A549 (cell line): ENCODE measurements at regions not wholly inside any gene's neighbourhood (a gene's known extent, or its start where the extent isn't known, plus 50 kb on each side); places are given as distances from the start of the nearest gene placed in this dataset.

ENCODE experiments used
- CTCF ChIP-seq: fragments of >200 bp; sonication (Bioruptor Twin); formaldehyde crosslinking; IDR thresholded peaks from 3 replicates; pipeline ENCODE4 v1.5.1; 2016
- NR3C1 ChIP-seq: fragments of >200 bp; sonication (Bioruptor Twin); formaldehyde crosslinking; IDR thresholded peaks from 3 replicates; pipeline ENCODE4 v1.6.1; 2017

- TF ChIP-seq NR3C1 (no peak), CTCF (no peak)
These were observed 245.8 kb upstream of the CDH5 start for GRCh38 chr16:66120656-66121055.
